ENCODE measurements at regions not wholly inside any gene's neighbourhood (a gene's known extent, or its start where the extent isn't known, plus 50 kb on each side); places are given as distances from the start of the nearest gene placed in this dataset.

- Mint-ChIP-seq H3K9me3 (no peaks in the 10 kb centered on the region), H3K36me3 (ENCODE audit: insufficient read depth in 2 of 2) (no peaks in the 10 kb centered on the region), H3K27ac (peak overlapping the region; percentile 99), H3K4me1 (ENCODE audit: low read depth) (peaks cover 19% of the 10 kb centered on the region), H3K4me3 (peak overlapping the region; percentile 34 to 89), H3K27me3 (ENCODE audit: low read depth) (peaks cover 33% of the 10 kb centered on the region)
- ATAC-seq (replicated peaks in 1 of 2) (peak; percentile 87), DNase-seq (peak; percentile 73 to 74)
These were observed 257.2 kb upstream of the NECTIN3 start for GRCh38 chr3:110814170-110815007.

GRCh38 chr3:110815008-110815583 lies 256.5 kb upstream of the NECTIN3 start:
- Mint-ChIP-seq H3K9me3 (no peaks in the 10 kb centered on the region), H3K36me3 (ENCODE audit: insufficient read depth in 2 of 2) (no peaks in the 10 kb centered on the region), H3K27ac (peak overlapping the region; percentile 99), H3K4me3 (peak overlapping the region; percentile 34 to 89), H3K27me3 (ENCODE audit: low read depth) (peaks cover 31% of the 10 kb centered on the region), H3K4me1 (ENCODE audit: low read depth) (peaks cover 19% of the 10 kb centered on the region)
- DNase-seq (peak in 1 of 2 donors; percentile 6), ATAC-seq (replicated peaks in 1 of 2) (peak in 1 of 2 donors; percentile 27)

DNA sequence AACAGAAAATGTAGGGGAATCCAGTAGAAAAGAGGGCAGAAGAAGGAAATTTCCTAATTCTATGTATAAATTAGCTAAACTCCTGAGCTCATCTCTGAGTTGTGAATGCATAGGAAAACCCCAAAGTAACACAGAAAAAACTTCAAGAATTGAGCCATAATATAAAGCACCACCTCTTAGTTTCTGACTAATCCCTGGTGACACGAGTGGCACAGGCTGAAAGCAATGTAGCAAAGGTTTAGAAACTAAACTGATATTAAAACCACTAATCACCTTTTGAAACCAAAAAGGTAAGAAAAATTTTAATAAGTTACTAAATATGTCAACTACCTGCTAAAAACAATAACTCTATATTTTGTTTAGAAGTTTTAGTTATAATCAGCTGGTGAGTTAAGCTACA lies 255.6 kb upstream of the NECTIN3 start:
- Mint-ChIP-seq H3K36me3 (ENCODE audit: insufficient read depth in 2 of 2) (no peaks in the 10 kb centered on the region), H3K4me1 (ENCODE audit: low read depth) (peaks cover 19% of the 10 kb centered on the region), H3K9me3 (no peaks in the 10 kb centered on the region), H3K27me3 (ENCODE audit: low read depth) (peaks cover 25% of the 10 kb centered on the region), H3K4me3 (no peak overlapping the region), H3K27ac (no peak overlapping the region)
- DNase-seq = no peak
- no peak for ATAC-seq (replicated peaks in 1 of 2)

DNA sequence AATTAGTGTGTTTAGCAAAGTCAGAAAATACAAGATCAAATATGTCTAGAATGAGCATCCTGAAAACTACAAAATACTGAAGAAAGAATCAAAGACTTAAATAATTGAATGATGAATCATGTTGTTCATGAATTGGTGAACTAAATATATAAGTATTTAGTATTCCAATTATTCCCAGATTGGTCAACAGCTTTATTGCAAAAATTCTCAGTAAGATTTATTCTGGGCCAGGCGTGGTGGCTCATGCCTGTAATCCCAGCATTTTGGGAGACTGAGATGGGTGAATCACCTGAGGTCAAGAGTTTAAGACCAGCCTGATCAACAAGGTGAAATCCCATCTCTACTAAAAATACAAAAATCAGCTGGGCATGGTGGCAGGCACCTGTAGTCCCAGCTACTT lies 250.0 kb upstream of the NECTIN3 start:
- no peaks in the 10 kb centered on the region for H3K27me3 Mint-ChIP-seq (ENCODE audit: low read depth)

GRCh38 chr3:110822971-110823370 lies 248.6 kb upstream of the NECTIN3 start:
- H3K27ac Mint-ChIP-seq = no peak overlapping the region
- no peaks in the 10 kb centered on the region for H3K4me1 Mint-ChIP-seq (ENCODE audit: low read depth)
- no peaks in the 10 kb centered on the region for H3K27me3 Mint-ChIP-seq (ENCODE audit: low read depth)
- H3K36me3 Mint-ChIP-seq (ENCODE audit: insufficient read depth in 2 of 2) = no peaks in the 10 kb centered on the region
- DNase-seq (no peak), ATAC-seq (replicated peaks in 1 of 2) (no peak)
- H3K9me3 Mint-ChIP-seq = peaks cover 0 to 3% of the 10 kb centered on the region in 2 donors
- H3K4me3 Mint-ChIP-seq = no peak overlapping the region

More for the DNA sequence above, 250.0 kb upstream of the NECTIN3 start:
- DNase-seq = no peak
- Mint-ChIP-seq H3K36me3 (ENCODE audit: insufficient read depth in 2 of 2) (no peaks in the 10 kb centered on the region), H3K9me3 (no peaks in the 10 kb centered on the region), H3K4me3 (no peak overlapping the region), H3K27ac (no peak overlapping the region), H3K4me1 (ENCODE audit: low read depth) (no peaks in the 10 kb centered on the region)
- ATAC-seq (replicated peaks in 1 of 2) = no peak

GRCh38 chr3:110846971-110847370 lies 224.6 kb upstream of the NECTIN3 start:
- no peak overlapping the region for H3K27ac Mint-ChIP-seq
- ATAC-seq (replicated peaks in 1 of 2) = no peak
- H3K36me3 Mint-ChIP-seq (ENCODE audit: insufficient read depth in 2 of 2) = no peaks in the 10 kb centered on the region
- DNase-seq = no peak
- H3K9me3 Mint-ChIP-seq = peaks cover 2 to 7% of the 10 kb centered on the region in 2 donors
- no peaks in the 10 kb centered on the region for H3K4me1 Mint-ChIP-seq (ENCODE audit: low read depth)
- H3K27me3 Mint-ChIP-seq (ENCODE audit: low read depth) = no peaks in the 10 kb centered on the region
- H3K4me3 Mint-ChIP-seq = no peak overlapping the region

DNA sequence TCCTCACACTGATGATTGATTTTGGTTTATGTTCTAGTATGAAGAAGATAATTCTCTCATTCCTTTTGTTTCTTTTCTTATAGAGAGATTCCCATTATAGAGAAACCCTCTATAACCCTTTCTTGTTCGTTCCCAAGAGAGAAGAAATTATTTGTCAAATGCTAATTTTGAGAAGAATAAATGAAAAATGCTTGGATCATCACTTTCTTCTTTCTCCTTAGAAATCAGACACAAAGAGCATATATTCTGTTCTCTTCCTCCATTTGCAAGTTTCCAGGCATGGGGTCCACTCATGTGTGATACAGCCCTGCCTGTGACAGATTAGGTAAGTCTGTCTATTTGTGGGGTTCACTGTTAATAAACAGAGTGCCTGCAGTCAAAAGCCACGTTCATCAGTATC lies 222.6 kb upstream of the NECTIN3 start:
- no peaks in the 10 kb centered on the region for H3K4me1 Mint-ChIP-seq (ENCODE audit: low read depth)
- H3K27me3 Mint-ChIP-seq (ENCODE audit: low read depth) = peaks cover 4% of the 10 kb centered on the region

DNA sequence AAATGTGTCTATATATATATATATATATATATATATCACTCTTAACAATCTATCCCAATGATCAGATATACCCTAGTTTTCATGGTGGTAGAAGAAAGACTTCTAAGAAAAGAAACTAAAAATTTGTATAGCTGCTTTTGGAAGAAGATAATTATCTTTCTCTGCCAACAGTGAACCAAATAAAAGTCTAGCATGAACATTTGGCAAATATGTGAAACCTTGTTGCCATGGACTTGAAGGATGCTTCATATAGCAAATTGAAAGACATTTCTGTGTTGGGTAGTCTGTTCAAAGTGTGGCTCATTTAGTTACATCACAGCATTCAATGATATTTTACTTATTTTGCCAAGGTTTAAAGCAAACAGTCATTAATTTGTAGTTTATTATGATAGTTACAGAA lies 219.9 kb upstream of the NECTIN3 start:
- Mint-ChIP-seq H3K36me3 (ENCODE audit: insufficient read depth in 2 of 2) (no peaks in the 10 kb centered on the region), H3K4me3 (no peak overlapping the region), H3K4me1 (ENCODE audit: low read depth) (no peaks in the 10 kb centered on the region), H3K9me3 (no peaks in the 10 kb centered on the region), H3K27ac (no peak overlapping the region), H3K27me3 (ENCODE audit: low read depth) (peaks cover 8% of the 10 kb centered on the region)
- DNase-seq (no peak), ATAC-seq (replicated peaks in 1 of 2) (no peak)

More for the DNA sequence above, 222.6 kb upstream of the NECTIN3 start:
- no peak overlapping the region for H3K27ac Mint-ChIP-seq
- H3K4me3 Mint-ChIP-seq = no peak overlapping the region
- H3K9me3 Mint-ChIP-seq = peaks cover 2 to 7% of the 10 kb centered on the region in 2 donors
- DNase-seq = no peak
- H3K36me3 Mint-ChIP-seq (ENCODE audit: insufficient read depth in 2 of 2) = no peaks in the 10 kb centered on the region
- ATAC-seq (replicated peaks in 1 of 2) = no peak

- Mint-ChIP-seq H3K27ac (no peak overlapping the region), H3K27me3 (ENCODE audit: low read depth) (peaks cover 18% of the 10 kb centered on the region), H3K9me3 (no peaks in the 10 kb centered on the region), H3K4me3 (no peak overlapping the region), H3K4me1 (ENCODE audit: low read depth) (no peaks in the 10 kb centered on the region), H3K36me3 (ENCODE audit: insufficient read depth in 2 of 2) (no peaks in the 10 kb centered on the region)
- DNase-seq = no peak
- no peak for ATAC-seq (replicated peaks in 1 of 2)
These were observed 216.4 kb upstream of the NECTIN3 start for GRCh38 chr3:110855207-110855606.

DNA sequence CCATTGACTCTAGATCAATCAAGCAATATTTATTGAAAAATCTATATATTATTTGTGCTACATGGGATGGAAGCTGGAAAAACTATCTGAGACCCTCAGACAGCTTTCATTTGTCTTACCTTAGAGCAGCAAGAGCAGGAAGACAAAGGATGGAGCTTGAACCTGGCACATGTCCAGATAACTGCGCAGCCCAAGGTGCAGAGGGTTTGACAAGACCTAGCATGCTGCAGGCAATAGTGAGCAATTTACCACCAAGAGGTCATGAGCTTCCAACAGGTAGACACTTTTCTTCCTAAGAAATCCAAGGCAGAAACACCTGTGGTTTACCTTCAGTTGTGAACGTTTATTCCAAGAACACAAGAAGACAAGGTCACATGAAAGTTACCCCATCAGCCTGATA lies 214.7 kb upstream of the NECTIN3 start:
- Mint-ChIP-seq H3K4me1 (ENCODE audit: low read depth) (no peaks in the 10 kb centered on the region), H3K36me3 (ENCODE audit: insufficient read depth in 2 of 2) (no peaks in the 10 kb centered on the region), H3K27ac (no peak overlapping the region), H3K4me3 (no peak overlapping the region), H3K27me3 (ENCODE audit: low read depth) (peaks cover 18% of the 10 kb centered on the region), H3K9me3 (no peaks in the 10 kb centered on the region)
- DNase-seq (no peak), ATAC-seq (replicated peaks in 1 of 2) (no peak)

GRCh38 chr3:110858549-110858948 lies 213.1 kb upstream of the NECTIN3 start:
- H3K9me3 Mint-ChIP-seq = no peaks in the 10 kb centered on the region
- H3K4me1 Mint-ChIP-seq (ENCODE audit: low read depth) = no peaks in the 10 kb centered on the region

GRCh38 chr3:110859336-110859735 lies 212.3 kb upstream of the NECTIN3 start:
- H3K36me3 Mint-ChIP-seq (ENCODE audit: insufficient read depth in 2 of 2) = no peaks in the 10 kb centered on the region
- no peak overlapping the region for H3K4me3 Mint-ChIP-seq
- no peak for DNase-seq

More at GRCh38 chr3:110858549-110858948, 213.1 kb upstream of the NECTIN3 start:
- no peaks in the 10 kb centered on the region for H3K36me3 Mint-ChIP-seq (ENCODE audit: insufficient read depth in 2 of 2)
- no peak for DNase-seq
- H3K4me3 Mint-ChIP-seq = no peak overlapping the region
- no peak overlapping the region for H3K27ac Mint-ChIP-seq
- H3K27me3 Mint-ChIP-seq (ENCODE audit: low read depth) = peaks cover 18% of the 10 kb centered on the region
- no peak for ATAC-seq (replicated peaks in 1 of 2)

GRCh38 chr3:110859993-110860392 lies 211.6 kb upstream of the NECTIN3 start:
- H3K4me3 Mint-ChIP-seq = no peak overlapping the region
- no peaks in the 10 kb centered on the region for H3K9me3 Mint-ChIP-seq
- H3K27me3 Mint-ChIP-seq (ENCODE audit: low read depth) = peaks cover 10% of the 10 kb centered on the region
- no peak for DNase-seq
- H3K36me3 Mint-ChIP-seq (ENCODE audit: insufficient read depth in 2 of 2) = no peaks in the 10 kb centered on the region
- no peak overlapping the region for H3K27ac Mint-ChIP-seq
- no peaks in the 10 kb centered on the region for H3K4me1 Mint-ChIP-seq (ENCODE audit: low read depth)
- no peak for ATAC-seq (replicated peaks in 1 of 2)

More at GRCh38 chr3:110859336-110859735, 212.3 kb upstream of the NECTIN3 start:
- Mint-ChIP-seq H3K27me3 (ENCODE audit: low read depth) (peaks cover 11% of the 10 kb centered on the region), H3K27ac (no peak overlapping the region), H3K9me3 (no peaks in the 10 kb centered on the region), H3K4me1 (ENCODE audit: low read depth) (no peaks in the 10 kb centered on the region)
- no peak for ATAC-seq (replicated peaks in 1 of 2)

All from activated T-cell treated with anti-CD3 and anti-CD28 coated beads, Interleukin-2, amount 50 U/mL, for 72 hours (primary cell).